MM.1S (cell line): ENCODE measurements at regions not wholly inside any gene's neighbourhood (a gene's known extent, or its start where the extent isn't known, plus 50 kb on each side); places are given as distances from the start of the nearest gene placed in this dataset.

ENCODE experiments used
- CTCF ChIP-seq: fragments of 300-600 bp; sonication (generic); IDR thresholded peaks from 2 replicates; pipeline ENCODE4 v1.5.1; 2016; ENCODE audit warnings: antibody characterized with exemption, low read length, mixed read lengths
- EZH2 ChIP-seq: fragments of 300-600 bp; sonication (generic); optimal IDR thresholded peaks from 2 replicates; pipeline ENCODE3; 2017; ENCODE audit warnings: low read depth, mild to moderate bottlenecking, antibody characterized with exemption, low read length, mixed read lengths
- EZH2phosphoT487 ChIP-seq: fragments of 300-600 bp; sonication (generic); IDR thresholded peaks from 2 replicates; pipeline ENCODE4 v1.6.1; 2018; ENCODE audit warnings: antibody characterized with exemption, low read length

GRCh38 chr2:160615706-160616105 lies 122.1 kb upstream of the RBMS1 start:
- no peak for TF ChIP-seq CTCF
- no peak for TF ChIP-seq EZH2
- no peak for TF ChIP-seq EZH2phosphoT487
